ENCODE measurements at regions not wholly inside any gene's neighbourhood (a gene's known extent, or its start where the extent isn't known, plus 50 kb on each side); places are given as distances from the start of the nearest gene placed in this dataset.
"Not testable (repeated sequence)": the region's sequence is repeated elsewhere in the genome, so short reads cannot be mapped to it uniquely, and the experiment has no call there.

GRCh38 chr2:220590476-220590875 is 963.0 kb downstream of the SLC4A3 start:
- POLR2A ChIA-PET: no interaction called here
- H3K27me3 Mint-ChIP-seq: no peaks in the 10 kb centered on the region
- DNase-seq (no peak), ATAC-seq (ENCODE audit: low read depth) (no peak)
- H3K4me3 Mint-ChIP-seq: no peak overlapping the region
- no peak overlapping the region for H3K27ac Mint-ChIP-seq
- H3K4me1 Mint-ChIP-seq: no peaks in the 10 kb centered on the region
- no peaks in the 10 kb centered on the region for H3K36me3 Mint-ChIP-seq
- H3K9me3 Mint-ChIP-seq: peaks cover 1% of the 10 kb centered on the region

- no peaks in the 10 kb centered on the region for H3K4me1 Mint-ChIP-seq
- no peak overlapping the region for H3K4me3 Mint-ChIP-seq
- H3K9me3 Mint-ChIP-seq: peaks cover 1% of the 10 kb centered on the region
- no peaks in the 10 kb centered on the region for H3K27me3 Mint-ChIP-seq
- DNase-seq (no peak), ATAC-seq (ENCODE audit: low read depth) (no peak)
- H3K36me3 Mint-ChIP-seq: no peaks in the 10 kb centered on the region
- no peak overlapping the region for H3K27ac Mint-ChIP-seq
- POLR2A ChIA-PET: no interaction called here
These were observed 966.1 kb downstream of the SLC4A3 start for GRCh38 chr2:220593526-220593925.

GRCh38 chr2:220601674-220602073 is 970.4 kb downstream of the EPHA4 start:
- no peaks in the 10 kb centered on the region for H3K9me3 Mint-ChIP-seq
- DNase-seq (no peak), ATAC-seq (ENCODE audit: low read depth) (no peak)
- POLR2A ChIA-PET: no interaction called here
- H3K4me1 Mint-ChIP-seq: no peaks in the 10 kb centered on the region
- no peak overlapping the region for H3K4me3 Mint-ChIP-seq
- H3K27me3 Mint-ChIP-seq: no peaks in the 10 kb centered on the region
- no peak overlapping the region for H3K27ac Mint-ChIP-seq
- no peaks in the 10 kb centered on the region for H3K36me3 Mint-ChIP-seq

- H3K36me3 Mint-ChIP-seq; POLR2A ChIA-PET; H3K27ac Mint-ChIP-seq; H3K27me3 Mint-ChIP-seq; ATAC-seq (ENCODE audit: low read depth); DNase-seq; H3K4me3 Mint-ChIP-seq; H3K9me3 Mint-ChIP-seq; H3K4me1 Mint-ChIP-seq: not testable (repeated sequence)
These were observed 959.1 kb downstream of the EPHA4 start for GRCh38 chr2:220613004-220613403.

- Mint-ChIP-seq H3K36me3 (no peaks in the 10 kb centered on the region), H3K27ac (no peak overlapping the region), H3K4me1 (no peaks in the 10 kb centered on the region), H3K4me3 (no peak overlapping the region), H3K9me3 (no peaks in the 10 kb centered on the region), H3K27me3 (no peaks in the 10 kb centered on the region)
- POLR2A ChIA-PET: no interaction called here
- DNase-seq (no peak), ATAC-seq (ENCODE audit: low read depth) (no peak)
These were observed 958.0 kb downstream of the EPHA4 start for GRCh38 chr2:220614064-220614463.

- H3K9me3 Mint-ChIP-seq: no peaks in the 10 kb centered on the region
- DNase-seq (no peak), ATAC-seq (ENCODE audit: low read depth) (no peak)
- no peaks in the 10 kb centered on the region for H3K4me1 Mint-ChIP-seq
- H3K27ac Mint-ChIP-seq: no peak overlapping the region
- no peaks in the 10 kb centered on the region for H3K36me3 Mint-ChIP-seq
- no peaks in the 10 kb centered on the region for H3K27me3 Mint-ChIP-seq
- H3K4me3 Mint-ChIP-seq: no peak overlapping the region
- POLR2A ChIA-PET: no interaction called here
These were observed 952.4 kb downstream of the EPHA4 start for GRCh38 chr2:220619525-220620220.

GRCh38 chr2:220626603-220627002 is 945.5 kb downstream of the EPHA4 start:
- Mint-ChIP-seq H3K4me1 (no peaks in the 10 kb centered on the region), H3K36me3 (no peaks in the 10 kb centered on the region), H3K27me3 (no peaks in the 10 kb centered on the region), H3K27ac (no peak overlapping the region), H3K4me3 (no peak overlapping the region), H3K9me3 (no peaks in the 10 kb centered on the region)
- ATAC-seq (ENCODE audit: low read depth): no peak
- DNase-seq: no peak
- POLR2A ChIA-PET: no interaction called here

GRCh38 chr2:220628252-220628651 is 943.9 kb downstream of the EPHA4 start:
- Mint-ChIP-seq H3K4me1 (no peaks in the 10 kb centered on the region), H3K4me3 (no peak overlapping the region), H3K27ac (no peak overlapping the region), H3K9me3 (no peaks in the 10 kb centered on the region), H3K27me3 (no peaks in the 10 kb centered on the region), H3K36me3 (no peaks in the 10 kb centered on the region)
- POLR2A ChIA-PET: no interaction called here
- DNase-seq (no peak), ATAC-seq (ENCODE audit: low read depth) (no peak)

- no peak overlapping the region for H3K4me3 Mint-ChIP-seq
- DNase-seq (no peak), ATAC-seq (ENCODE audit: low read depth) (no peak)
- peaks cover 1% of the 10 kb centered on the region for H3K9me3 Mint-ChIP-seq
- no peaks in the 10 kb centered on the region for H3K36me3 Mint-ChIP-seq
- POLR2A ChIA-PET: no interaction called here
- H3K27me3 Mint-ChIP-seq: no peaks in the 10 kb centered on the region
- H3K27ac Mint-ChIP-seq: no peak overlapping the region
- H3K4me1 Mint-ChIP-seq: peaks cover 2% of the 10 kb centered on the region
These were observed 931.0 kb downstream of the EPHA4 start for GRCh38 chr2:220641137-220641536.

- DNase-seq: no peak
- no peaks in the 10 kb centered on the region for H3K36me3 Mint-ChIP-seq
- H3K4me3 Mint-ChIP-seq: no peak overlapping the region
These were observed 925.7 kb downstream of the EPHA4 start for GRCh38 chr2:220646424-220646823.

GRCh38 chr2:220648628-220649027 is 923.5 kb downstream of the EPHA4 start:
- no peaks in the 10 kb centered on the region for H3K9me3 Mint-ChIP-seq
- ATAC-seq (ENCODE audit: low read depth) (no peak), DNase-seq (no peak)
- H3K4me1 Mint-ChIP-seq: peaks cover 3% of the 10 kb centered on the region
- H3K27ac Mint-ChIP-seq: no peak overlapping the region
- POLR2A ChIA-PET: no interaction called here
- no peaks in the 10 kb centered on the region for H3K27me3 Mint-ChIP-seq
- H3K36me3 Mint-ChIP-seq: no peaks in the 10 kb centered on the region
- H3K4me3 Mint-ChIP-seq: no peak overlapping the region

More at GRCh38 chr2:220646424-220646823, 925.7 kb downstream of the EPHA4 start:
- POLR2A ChIA-PET: no interaction called here
- no peak for ATAC-seq (ENCODE audit: low read depth)
- H3K27me3 Mint-ChIP-seq: no peaks in the 10 kb centered on the region
- no peaks in the 10 kb centered on the region for H3K9me3 Mint-ChIP-seq
- peaks cover 3% of the 10 kb centered on the region for H3K4me1 Mint-ChIP-seq
- H3K27ac Mint-ChIP-seq: no peak overlapping the region

- H3K9me3 Mint-ChIP-seq: no peaks in the 10 kb centered on the region
- ATAC-seq (ENCODE audit: low read depth) (no peak), DNase-seq (no peak)
- no peaks in the 10 kb centered on the region for H3K27me3 Mint-ChIP-seq
- POLR2A ChIA-PET: no interaction called here
- H3K27ac Mint-ChIP-seq: no peak overlapping the region
- no peak overlapping the region for H3K4me3 Mint-ChIP-seq
- H3K36me3 Mint-ChIP-seq: no peaks in the 10 kb centered on the region
- no peaks in the 10 kb centered on the region for H3K4me1 Mint-ChIP-seq
These were observed 918.3 kb downstream of the EPHA4 start for GRCh38 chr2:220653776-220654175.

- ATAC-seq (ENCODE audit: low read depth) (no peak), DNase-seq (no peak)
- Mint-ChIP-seq H3K4me1 (no peaks in the 10 kb centered on the region), H3K9me3 (no peaks in the 10 kb centered on the region), H3K4me3 (no peak overlapping the region), H3K27ac (no peak overlapping the region), H3K36me3 (no peaks in the 10 kb centered on the region), H3K27me3 (no peaks in the 10 kb centered on the region)
- POLR2A ChIA-PET: no interaction called here
These were observed 917.8 kb downstream of the EPHA4 start for GRCh38 chr2:220654322-220654721.

- DNase-seq: no peak
- POLR2A ChIA-PET: no interaction called here
- H3K4me3 Mint-ChIP-seq: no peak overlapping the region
- no peaks in the 10 kb centered on the region for H3K36me3 Mint-ChIP-seq
- H3K4me1 Mint-ChIP-seq: no peaks in the 10 kb centered on the region
- ATAC-seq (ENCODE audit: low read depth): no peak
- H3K27ac Mint-ChIP-seq: no peak overlapping the region
- H3K9me3 Mint-ChIP-seq: no peaks in the 10 kb centered on the region
- no peaks in the 10 kb centered on the region for H3K27me3 Mint-ChIP-seq
These were observed 911.6 kb downstream of the EPHA4 start for GRCh38 chr2:220660277-220661145.
